ENCODE measurements at regions not wholly inside any gene's neighbourhood (a gene's known extent, or its start where the extent isn't known, plus 50 kb on each side); places are given as distances from the start of the nearest gene placed in this dataset. TPM values are rescaled to one million over a fixed set of nuclear protein-coding genes. Genes with fewer than 3 reads are reported as not detected.
"Not testable (repeated sequence)": the region's sequence is repeated elsewhere in the genome, so short reads cannot be mapped to it uniquely, and the experiment has no call there.

GRCh38 chr4:174387143-174387542 lies 103.4 kb downstream of the CEP44 start:
- Histone ChIP-seq H3K27ac (ENCODE audit: low read length) (no peak overlapping the region), H3K9ac (ENCODE audit: low read length) (no peak overlapping the region), H3K27me3 (ENCODE audit: low read length) (no peaks in the 10 kb centered on the region), H3K36me3 (ENCODE audit: low read depth, low read length) (no peaks in the 10 kb centered on the region), H4K20me1 (ENCODE audit: low read length) (no peaks in the 10 kb centered on the region), H3K79me2 (ENCODE audit: low read length) (no peaks in the 10 kb centered on the region), H3K4me2 (ENCODE audit: low read length) (no peak overlapping the region), H2AFZ (ENCODE audit: low read length) (no peak overlapping the region), H3K4me3 (ENCODE audit: low read length) (no peak overlapping the region), H3K9me3 (ENCODE audit: low read length) (no peaks in the 10 kb centered on the region), H3K4me1 (ENCODE audit: insufficient read depth, low read length) (peaks cover 13% of the 10 kb centered on the region), H3K9me2 (replicated peaks; ENCODE audit: low read length) (no peaks in the 10 kb centered on the region), H3F3A (ENCODE audit: low read length, unreplicated experiment) (no peaks in the 10 kb centered on the region)
- intact Hi-C loops (cut with micrococcal nuclease) = no loop called here
- no peak for TF ChIP-seq EZH2 (IDR thresholded peaks at IDR 0.05; ENCODE audit: low read length, unreplicated experiment)
- TF ChIP-seq EZH2phosphoT487 (IDR thresholded peaks at IDR 0.05; ENCODE audit: borderline replicate concordance, low read length) = no peak
- TF ChIP-seq CTCF (conservative IDR thresholded peaks at IDR 0.05; ENCODE audit: low read depth, low read length) = no peak
- no TSS peak for BruUV-seq (replicated peaks)
- CTCF ChIA-PET = interaction anchor here (0.7 kb wide), 1 partner anchor 10 kb away, joined by 5 read pairs; no protein-coding TSS in a partner anchor
- DNase-seq (no peak), ATAC-seq (no peak)
- POLR2A ChIA-PET (ENCODE audit: unreplicated experiment) = no interaction called here

- no peak for ATAC-seq
- Histone ChIP-seq H3K4me1 (ENCODE audit: insufficient read depth, low read length) (0 out of 2 replicates have a peak, but pooled peaks cover 3% of the 10 kb centered on the region), H4K20me1 (ENCODE audit: low read length) (no peaks in the 10 kb centered on the region), H3K79me2 (ENCODE audit: low read length) (no peaks in the 10 kb centered on the region), H3F3A (ENCODE audit: low read length, unreplicated experiment) (no peaks in the 10 kb centered on the region), H3K36me3 (ENCODE audit: low read depth, low read length) (no peaks in the 10 kb centered on the region), H3K9me2 (replicated peaks; ENCODE audit: low read length) (no peaks in the 10 kb centered on the region), H3K27me3 (ENCODE audit: low read length) (no peaks in the 10 kb centered on the region), H3K9me3 (ENCODE audit: low read length) (no peaks in the 10 kb centered on the region), H3K27ac (ENCODE audit: low read length) (no peak overlapping the region), H2AFZ (ENCODE audit: low read length) (no peak overlapping the region), H3K4me3 (ENCODE audit: low read length) (no peak overlapping the region), H3K4me2 (ENCODE audit: low read length) (no peak overlapping the region), H3K9ac (ENCODE audit: low read length) (no peak overlapping the region)
- ChIA-PET POLR2A (ENCODE audit: unreplicated experiment) (no interaction called here), CTCF (no interaction called here)
- intact Hi-C loops (cut with micrococcal nuclease) = no loop called here
- TF ChIP-seq EZH2phosphoT487 (IDR thresholded peaks at IDR 0.05; ENCODE audit: borderline replicate concordance, low read length) (no peak), CTCF (conservative IDR thresholded peaks at IDR 0.05; ENCODE audit: low read depth, low read length) (no peak), EZH2 (IDR thresholded peaks at IDR 0.05; ENCODE audit: low read length, unreplicated experiment) (no peak)
- DNase-seq = no peak
- BruUV-seq (replicated peaks) = no TSS peak
Observed at GRCh38 chr4:174383783-174384182, 100.1 kb downstream of the CEP44 start.

GRCh38 chr4:174382938-174383605 lies 99.4 kb downstream of the CEP44 start:
- H3K4me3 ChIP-seq (ENCODE audit: low read length); H3F3A ChIP-seq (ENCODE audit: low read length, unreplicated experiment); H3K27ac ChIP-seq (ENCODE audit: low read length); POLR2A ChIA-PET (ENCODE audit: unreplicated experiment); CTCF ChIA-PET; H3K36me3 ChIP-seq (ENCODE audit: low read depth, low read length); DNase-seq; H4K20me1 ChIP-seq (ENCODE audit: low read length); H2AFZ ChIP-seq (ENCODE audit: low read length); H3K9ac ChIP-seq (ENCODE audit: low read length); H3K79me2 ChIP-seq (ENCODE audit: low read length); H3K9me3 ChIP-seq (ENCODE audit: low read length); H3K4me2 ChIP-seq (ENCODE audit: low read length); BruUV-seq (replicated peaks); H3K27me3 ChIP-seq (ENCODE audit: low read length); ATAC-seq; H3K4me1 ChIP-seq (ENCODE audit: insufficient read depth, low read length); intact Hi-C loops (cut with micrococcal nuclease); H3K9me2 ChIP-seq (replicated peaks; ENCODE audit: low read length): not testable (repeated sequence)

Small RNA genes in the stretch of these regions (microRNA-seq; reads per million reads assigned to microRNA genes)
- not detected for gene MIR4276 (ENCODE audit: unreplicated experiment)

All from PC-3 (cell line).